ENCODE measurements at regions not wholly inside any gene's neighbourhood (a gene's known extent, or its start where the extent isn't known, plus 50 kb on each side); places are given as distances from the start of the nearest gene placed in this dataset.

GRCh38 chr15:98025237-98025636 lies 64.7 kb downstream of the ARRDC4 start:
- TF ChIP-seq CTCF (conservative IDR thresholded peaks at IDR 0.05; ENCODE audit: low read depth, low read length) = no peak
- H3K4me3 ChIP-seq (ENCODE audit: low read length) = no peak overlapping the region
- DNase-seq (ENCODE audit: low read depth) = peak; percentile 11

GRCh38 chr15:98034731-98035130 lies 74.2 kb downstream of the ARRDC4 start:
- H3K4me3 ChIP-seq (ENCODE audit: low read length) = no peak overlapping the region
- TF ChIP-seq CTCF (conservative IDR thresholded peaks at IDR 0.05; ENCODE audit: low read depth, low read length) = no peak
- DNase-seq (ENCODE audit: low read depth) = no peak

GRCh38 chr15:98035134-98035533 lies 74.6 kb downstream of the ARRDC4 start:
- H3K4me3 ChIP-seq (ENCODE audit: low read length) = no peak overlapping the region
- TF ChIP-seq CTCF (conservative IDR thresholded peaks at IDR 0.05; ENCODE audit: low read depth, low read length) = no peak
- DNase-seq (ENCODE audit: low read depth) = no peak

GRCh38 chr15:98035577-98036010 lies 75.1 kb downstream of the ARRDC4 start:
- no peak overlapping the region for H3K4me3 ChIP-seq (ENCODE audit: low read length)
- DNase-seq (ENCODE audit: low read depth) = no peak
- TF ChIP-seq CTCF (conservative IDR thresholded peaks at IDR 0.05; ENCODE audit: low read depth, low read length) = no peak

GRCh38 chr15:98039596-98039995 lies 79.1 kb downstream of the ARRDC4 start:
- DNase-seq (ENCODE audit: low read depth) = no peak
- no peak overlapping the region for H3K4me3 ChIP-seq (ENCODE audit: low read length)
- no peak for TF ChIP-seq CTCF (conservative IDR thresholded peaks at IDR 0.05; ENCODE audit: low read depth, low read length)

GRCh38 chr15:98040146-98040545 lies 79.6 kb downstream of the ARRDC4 start:
- H3K4me3 ChIP-seq (ENCODE audit: low read length) = no peak overlapping the region
- no peak for TF ChIP-seq CTCF (conservative IDR thresholded peaks at IDR 0.05; ENCODE audit: low read depth, low read length)
- DNase-seq (ENCODE audit: low read depth) = no peak

GRCh38 chr15:98043160-98044014 lies 82.9 kb downstream of the ARRDC4 start:
- no peak for DNase-seq (ENCODE audit: low read depth)
- no peak for TF ChIP-seq CTCF (conservative IDR thresholded peaks at IDR 0.05; ENCODE audit: low read depth, low read length)
- no peak overlapping the region for H3K4me3 ChIP-seq (ENCODE audit: low read length)

Data from retinal pigment epithelial cell (primary cell).